Neural cell (in vitro differentiated cells): ENCODE measurements at regions not wholly inside any gene's neighbourhood (a gene's known extent, or its start where the extent isn't known, plus 50 kb on each side); places are given as distances from the start of the nearest gene placed in this dataset.

ENCODE experiments used
- H2AFZ ChIP-seq: fragments of 200-600, 300-800 bp; sonication (generic), shearing (Covaris generic); 2 replicates; pipeline ENCODE4 v1.6.0; 2014; ENCODE audit warnings: low read depth, mild to moderate bottlenecking, antibody characterized with exemption, low read length, moderate library complexity
- H3F3A ChIP-seq: fragments of 200-600 bp; shearing (Covaris generic); 2 replicates; pipeline ENCODE4 v1.6.1; 2016; ENCODE audit warnings: mild to moderate bottlenecking, moderate library complexity, mixed read lengths, antibody characterized with exemption, low read length; ENCODE audit not compliant: insufficient read depth, poor library complexity, severe bottlenecking
- H3K27ac ChIP-seq: fragments of 200-600, 300-800 bp; sonication (generic), shearing (Covaris generic); 2 replicates; pipeline ENCODE4 v1.5.1; 2014; ENCODE audit warnings: mild to moderate bottlenecking, low read length, moderate library complexity
- H3K27me3 ChIP-seq: fragments of 300-800, 200-600 bp; sonication (generic), shearing (Covaris generic); 2 replicates; pipeline ENCODE4 v1.6.0; 2014; ENCODE audit warnings: mild to moderate bottlenecking, low read depth, low read length, moderate library complexity; ENCODE audit not compliant: insufficient read depth
- H3K36me3 ChIP-seq: fragments of 300-800, 200-600 bp; sonication (generic), shearing (Covaris generic); 2 replicates; pipeline ENCODE4 v1.5.1; 2014; ENCODE audit warnings: mild to moderate bottlenecking, antibody characterized with exemption, low read length, moderate library complexity; ENCODE audit not compliant: insufficient read depth
- H3K4me2 ChIP-seq: fragments of 300-800, 200-600 bp; sonication (generic), shearing (Covaris generic); 2 replicates; pipeline ENCODE4 v1.6.0; 2014; ENCODE audit warnings: mild to moderate bottlenecking, low read length
- H3K4me3 ChIP-seq: fragments of 300-800, 200-600 bp; sonication (generic), shearing (Covaris generic); 2 replicates; pipeline ENCODE4 v1.5.1; 2014; ENCODE audit warnings: mild to moderate bottlenecking, low read length, moderate library complexity
- H3K79me2 ChIP-seq: fragments of 200-600 bp; shearing (Covaris generic); replicated peaks from 2 replicates; pipeline ENCODE4 v1.6.0; 2014; ENCODE audit warnings: mild to moderate bottlenecking, low read length, moderate library complexity; ENCODE audit not compliant: insufficient read depth
- H3K9ac ChIP-seq: fragments of 300-800, 200-600 bp; sonication (generic), shearing (Covaris generic); 2 replicates; pipeline ENCODE4 v1.6.1; 2016; ENCODE audit warnings: mild to moderate bottlenecking, low read length, mixed read lengths
- H3K9me2 ChIP-seq: fragments of 200-600 bp; shearing (Covaris generic); 2 replicates; pipeline ENCODE4 v1.6.1; 2016; ENCODE audit warnings: mild to moderate bottlenecking, low read length, mixed read lengths; ENCODE audit not compliant: insufficient read depth
- H3K9me3 ChIP-seq: fragments of 200-600, 300-800 bp; sonication (generic), shearing (Covaris generic); 2 replicates; pipeline ENCODE4 v1.6.1; 2016; ENCODE audit warnings: mild to moderate bottlenecking, mixed run types, low read length, moderate library complexity, mixed read lengths
- H4K20me1 ChIP-seq: fragments of 200-600 bp; shearing (Covaris generic); 2 replicates; pipeline ENCODE4 v1.6.1; 2016; ENCODE audit warnings: mild to moderate bottlenecking, mixed run types; ENCODE audit not compliant: insufficient read depth
- CTCF ChIP-seq: fragments of 450-650 bp; IDR thresholded peaks from 2 replicates; pipeline ENCODE4 v1.5.1; 2014; ENCODE audit warnings: antibody characterized with exemption, mild to moderate bottlenecking, moderate library complexity; ENCODE audit not compliant: poor library complexity, severe bottlenecking
- EP300 ChIP-seq: fragments of 450-650 bp; conservative IDR thresholded peaks from 2 replicates; pipeline ENCODE4 v1.6.1; 2014; ENCODE audit warnings: antibody characterized with exemption, mild to moderate bottlenecking, moderate library complexity; ENCODE audit not compliant: poor library complexity, severe bottlenecking
- EZH2 ChIP-seq: fragments of 200-600, 300-800 bp; shearing (Covaris generic), sonication (generic); IDR thresholded peaks from 2 replicates; pipeline ENCODE4 v1.6.1; 2014; ENCODE audit warnings: antibody characterized with exemption, low read length, borderline replicate concordance, mild to moderate bottlenecking; ENCODE audit not compliant: insufficient read depth, poor library complexity, severe bottlenecking
- MXI1 ChIP-seq: fragments of 450-650 bp; conservative IDR thresholded peaks from 2 replicates; pipeline ENCODE4 v1.6.1; 2014; ENCODE audit warnings: antibody characterized with exemption, mild to moderate bottlenecking; ENCODE audit not compliant: poor library complexity, severe bottlenecking
- POLR2AphosphoS5 ChIP-seq: IDR thresholded peaks from 2 replicates; pipeline ENCODE4 v1.6.1; 2012
- RAD21 ChIP-seq: fragments of 450-650 bp; conservative IDR thresholded peaks from 2 replicates; pipeline ENCODE4 v1.6.1; 2014; ENCODE audit warnings: antibody characterized with exemption, mild to moderate bottlenecking, moderate library complexity
- REST ChIP-seq: IDR thresholded peaks from 2 replicates; pipeline ENCODE4 v1.6.1; 2012; ENCODE audit warnings: borderline replicate concordance
- SMC3 ChIP-seq: fragments of 450-650 bp; conservative IDR thresholded peaks from 2 replicates; pipeline ENCODE4 v1.6.1; 2014; ENCODE audit warnings: antibody characterized with exemption, mild to moderate bottlenecking, moderate library complexity; ENCODE audit not compliant: poor library complexity
- TAF1 ChIP-seq: IDR thresholded peaks from 2 replicates; pipeline ENCODE4 v1.6.1; 2012; ENCODE audit warnings: low read depth

GRCh38 chr3:31013090-31013489 is 118.6 kb upstream of the GADL1 start:
- no peak overlapping the region for H3K4me3 ChIP-seq
- no peaks in the 10 kb centered on the region for H3F3A ChIP-seq
- H4K20me1 ChIP-seq = no peaks in the 10 kb centered on the region
- H2AFZ ChIP-seq = no peak overlapping the region
- no peaks in the 10 kb centered on the region for H3K36me3 ChIP-seq
- no peak overlapping the region for H3K27ac ChIP-seq
- H3K27me3 ChIP-seq = no peaks in the 10 kb centered on the region
- H3K9me3 ChIP-seq = no peaks in the 10 kb centered on the region
- TF ChIP-seq MXI1 = no peak
- no peaks in the 10 kb centered on the region for H3K9me2 ChIP-seq
- H3K79me2 ChIP-seq = no peaks in the 10 kb centered on the region
- H3K4me2 ChIP-seq = no peak overlapping the region
- no peak overlapping the region for H3K9ac ChIP-seq

- Histone ChIP-seq H2AFZ (no peak overlapping the region), H3K4me3 (no peak overlapping the region), H3K27me3 (no peaks in the 10 kb centered on the region), H3F3A (no peaks in the 10 kb centered on the region), H3K4me2 (no peak overlapping the region), H3K27ac (no peak overlapping the region), H3K79me2 (no peaks in the 10 kb centered on the region), H3K9me2 (no peaks in the 10 kb centered on the region), H3K9ac (no peak overlapping the region), H3K36me3 (no peaks in the 10 kb centered on the region), H4K20me1 (no peaks in the 10 kb centered on the region), H3K9me3 (no peaks in the 10 kb centered on the region)
- TF ChIP-seq REST (no peak), CTCF (no peak), RAD21 (no peak), EZH2 (no peak), POLR2AphosphoS5 (no peak), SMC3 (no peak), EP300 (no peak), MXI1 (no peak), TAF1 (no peak)
Measured at GRCh38 chr3:31013843-31014242, 119.4 kb upstream of the GADL1 start.

GRCh38 chr3:31014317-31015040 is 120.0 kb upstream of the GADL1 start:
- no peaks in the 10 kb centered on the region for H3K27me3 ChIP-seq
- no peak overlapping the region for H2AFZ ChIP-seq
- no peak overlapping the region for H3K4me3 ChIP-seq
- H3K9me2 ChIP-seq = no peaks in the 10 kb centered on the region
- TF ChIP-seq CTCF (no peak), EP300 (no peak), POLR2AphosphoS5 (no peak), RAD21 (no peak), MXI1 (no peak)
- no peak overlapping the region for H3K4me2 ChIP-seq
- no peaks in the 10 kb centered on the region for H3K79me2 ChIP-seq
- no peaks in the 10 kb centered on the region for H4K20me1 ChIP-seq
- no peaks in the 10 kb centered on the region for H3F3A ChIP-seq
- no peak overlapping the region for H3K9ac ChIP-seq
- H3K27ac ChIP-seq = no peak overlapping the region
- H3K9me3 ChIP-seq = no peaks in the 10 kb centered on the region
- no peaks in the 10 kb centered on the region for H3K36me3 ChIP-seq
